Lung (tissue), 11 donors: ENCODE measurements at regions not wholly inside any gene's neighbourhood (a gene's known extent, or its start where the extent isn't known, plus 50 kb on each side); places are given as distances from the start of the nearest gene placed in this dataset.

Experiments
- ATAC-seq: fragments of 200-7000 bp; cut with Tn5 transposase; one replicate; pipeline ENCODE4 v1.9.1; 2020; ENCODE audit warnings: moderate number of reproducible peaks; ENCODE audit not compliant: insufficient read depth, low FRiP score
- DNase-seq, 3 donors: peaks; one replicate each; pipeline ENCODE4 v3.0.0-alpha.2; 2013 to 2017
- H3K27ac ChIP-seq, 2 donors: one replicate each; pipeline ENCODE4 v1.5.1; 2013; ENCODE audit warnings: mild to moderate bottlenecking in 2 of 2, moderate library complexity in 2 of 2, control low read depth in 1 of 2, inconsistent platforms in 1 of 2, low read depth in 1 of 2, low read length in 1 of 2
- H3K27me3 ChIP-seq, 3 donors: one replicate each; pipeline ENCODE4 v1.5.1; 2013; ENCODE audit warnings: low read length in 2 of 3; ENCODE audit not compliant: control insufficient read depth in 3 of 3, insufficient read depth in 3 of 3
- H3K36me3 ChIP-seq, 4 donors: one replicate each; pipeline ENCODE4 v1.5.1; 2013; ENCODE audit warnings: low read length in 4 of 4, mild to moderate bottlenecking in 1 of 4, moderate library complexity in 1 of 4; ENCODE audit not compliant: control insufficient read depth in 4 of 4, insufficient read depth in 4 of 4
- H3K4me1 ChIP-seq, 5 donors: one replicate each; pipeline ENCODE4 v1.5.1; 2013; ENCODE audit warnings: low read length in 5 of 5, mild to moderate bottlenecking in 2 of 5, moderate library complexity in 1 of 5; ENCODE audit not compliant: control insufficient read depth in 5 of 5, insufficient read depth in 5 of 5
- H3K4me3 ChIP-seq: one replicate; pipeline ENCODE4 v1.5.1; 2013; ENCODE audit warnings: mild to moderate bottlenecking, control low read depth, moderate library complexity
- H3K9ac ChIP-seq, 2 donors: one replicate each; pipeline ENCODE4 v1.5.1; 2013; ENCODE audit warnings: low read length in 2 of 2, control low read depth in 1 of 2; ENCODE audit not compliant: insufficient read depth in 1 of 2
- H3K9me3 ChIP-seq, 4 donors: one replicate each; pipeline ENCODE4 v1.5.1; 2013; ENCODE audit warnings: low read length in 3 of 4, mild to moderate bottlenecking in 1 of 4, moderate library complexity in 1 of 4; ENCODE audit not compliant: control insufficient read depth in 4 of 4, insufficient read depth in 3 of 4
- CTCF ChIP-seq: IDR thresholded peaks from 2 replicates; pipeline ENCODE4 v1.5.1; 2012; ENCODE audit warnings: mild to moderate bottlenecking; ENCODE audit errors: control extremely low read depth, extremely low read depth
- WGBS, 2 donors: extraction: QIAGEN DNeasy Blood & Tissue Kit; methylation state at CpG; one replicate each; pipeline ENCODE4 v1.1.7; 2013; 5-methylcytosine and 5-hydroxymethylcytosine counted together
- donor health status: control.
- donor health status: control.
- donor health status: Bipolar disorder and iron deficiency.
- donor health status: healthy.
- donor health status: DM: yes; HTN: yes; CAD: no.

- ATAC-seq: no peak
- 54 to 66% methylated on average over 16 of the region's 16 CpGs for WGBS, 2 donors
Measured at GRCh38 chr1:4165686-4166300, 265.7 kb upstream of the C1orf174 start.

GRCh38 chr1:4166713-4167112 is 266.6 kb upstream of the C1orf174 start:
- H3K27me3 ChIP-seq: peaks cover 0 to 17% (median 3%) of the 10 kb centered on the region in 3 donors
- no peaks in the 10 kb centered on the region for H3K9me3 ChIP-seq
- peaks cover 0 to 28% (median 0%) of the 10 kb centered on the region in 5 donors for H3K4me1 ChIP-seq
- no peak overlapping the region for H3K27ac ChIP-seq
- WGBS, 2 donors: 32 to 33% methylated on average over 5 of the region's 5 CpGs
- H3K36me3 ChIP-seq: no peaks in the 10 kb centered on the region
- ATAC-seq: no peak
- no peak overlapping the region for H3K4me3 ChIP-seq
- DNase-seq: peak in 1 of 3 donors; percentile 23
- no peak overlapping the region for H3K9ac ChIP-seq
- TF ChIP-seq CTCF: no peak

More at GRCh38 chr1:4165686-4166300, 265.7 kb upstream of the C1orf174 start:
- peaks cover 0 to 20% (median 0%) of the 10 kb centered on the region in 5 donors for H3K4me1 ChIP-seq
- H3K9me3 ChIP-seq: no peaks in the 10 kb centered on the region
- H3K36me3 ChIP-seq: no peaks in the 10 kb centered on the region
- TF ChIP-seq CTCF: no peak
- no peak overlapping the region for H3K4me3 ChIP-seq
- peaks cover 0 to 17% (median 3%) of the 10 kb centered on the region in 3 donors for H3K27me3 ChIP-seq
- H3K27ac ChIP-seq: no peak overlapping the region
- DNase-seq: peak in 2 of 3 donors; percentile 62 to 70
- H3K9ac ChIP-seq: no peak overlapping the region

- Histone ChIP-seq H3K9ac (no peak overlapping the region), H3K4me3 (no peak overlapping the region), H3K27me3 (peaks cover 0 to 8% (median 0%) of the 10 kb centered on the region in 3 donors), H3K27ac (no peak overlapping the region), H3K36me3 (no peaks in the 10 kb centered on the region), H3K9me3 (no peaks in the 10 kb centered on the region), H3K4me1 (peaks cover 0 to 33% (median 0%) of the 10 kb centered on the region in 5 donors)
- ATAC-seq: no peak
- no peak for DNase-seq
- 85 to 94% methylated on average over 6 of the region's 6 CpGs for WGBS, 2 donors
- TF ChIP-seq CTCF: no peak
Measured at GRCh38 chr1:4169991-4170390, 269.9 kb upstream of the C1orf174 start.
